ENCODE measurements at regions not wholly inside any gene's neighbourhood (a gene's known extent, or its start where the extent isn't known, plus 50 kb on each side); places are given as distances from the start of the nearest gene placed in this dataset.

DNA sequence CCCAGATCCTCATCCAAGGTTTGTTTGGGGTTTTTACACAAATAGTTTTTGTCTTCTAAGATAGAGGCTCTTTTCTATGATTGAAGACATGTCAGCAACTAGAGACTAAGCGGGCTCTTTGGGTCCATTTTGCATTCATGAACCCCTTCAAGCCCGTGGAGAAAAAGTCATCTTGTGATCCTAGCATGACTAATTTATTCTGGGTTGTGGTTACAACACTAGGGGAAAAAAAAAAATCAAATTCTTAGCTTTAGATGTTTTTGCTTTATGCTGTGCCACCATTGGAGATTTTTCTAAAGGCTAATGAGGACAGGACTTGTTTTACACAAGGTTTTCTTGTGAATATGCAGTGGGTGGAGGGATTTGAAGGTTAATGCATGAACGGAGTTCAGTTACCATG lies 440.0 kb downstream of the PCDH7 start:
- H3K4me1 ChIP-seq, result no peaks in the 10 kb centered on the region
- H3K27ac ChIP-seq, result no peak overlapping the region
- no peaks in the 10 kb centered on the region for H3K36me3 ChIP-seq
- DNase-seq (no peak), ATAC-seq (ENCODE audit: low FRiP score in 2 of 2) (no peak)
- no peaks in the 10 kb centered on the region for H3K27me3 ChIP-seq
- 75 to 79% methylated on average over 3 of the region's 3 CpGs for WGBS, 2 donors
- TF ChIP-seq EP300 (IDR thresholded peaks at IDR 0.05) (no peak), POLR2A (IDR thresholded peaks at IDR 0.05) (no peak), POLR2AphosphoS5 (IDR thresholded peaks at IDR 0.05) (no peak)
- TF ChIP-seq, protein P1, sequence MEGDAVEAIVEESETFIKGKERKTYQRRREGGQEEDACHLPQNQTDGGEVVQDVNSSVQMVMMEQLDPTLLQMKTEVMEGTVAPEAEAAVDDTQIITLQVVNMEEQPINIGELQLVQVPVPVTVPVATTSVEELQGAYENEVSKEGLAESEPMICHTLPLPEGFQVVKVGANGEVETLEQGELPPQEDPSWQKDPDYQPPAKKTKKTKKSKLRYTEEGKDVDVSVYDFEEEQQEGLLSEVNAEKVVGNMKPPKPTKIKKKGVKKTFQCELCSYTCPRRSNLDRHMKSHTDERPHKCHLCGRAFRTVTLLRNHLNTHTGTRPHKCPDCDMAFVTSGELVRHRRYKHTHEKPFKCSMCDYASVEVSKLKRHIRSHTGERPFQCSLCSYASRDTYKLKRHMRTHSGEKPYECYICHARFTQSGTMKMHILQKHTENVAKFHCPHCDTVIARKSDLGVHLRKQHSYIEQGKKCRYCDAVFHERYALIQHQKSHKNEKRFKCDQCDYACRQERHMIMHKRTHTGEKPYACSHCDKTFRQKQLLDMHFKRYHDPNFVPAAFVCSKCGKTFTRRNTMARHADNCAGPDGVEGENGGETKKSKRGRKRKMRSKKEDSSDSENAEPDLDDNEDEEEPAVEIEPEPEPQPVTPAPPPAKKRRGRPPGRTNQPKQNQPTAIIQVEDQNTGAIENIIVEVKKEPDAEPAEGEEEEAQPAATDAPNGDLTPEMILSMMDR (IDR thresholded peaks at IDR 0.05), result no peak
- H3K4me3 ChIP-seq, result no peak overlapping the region
- no peaks in the 10 kb centered on the region for H3K9me3 ChIP-seq

DNA sequence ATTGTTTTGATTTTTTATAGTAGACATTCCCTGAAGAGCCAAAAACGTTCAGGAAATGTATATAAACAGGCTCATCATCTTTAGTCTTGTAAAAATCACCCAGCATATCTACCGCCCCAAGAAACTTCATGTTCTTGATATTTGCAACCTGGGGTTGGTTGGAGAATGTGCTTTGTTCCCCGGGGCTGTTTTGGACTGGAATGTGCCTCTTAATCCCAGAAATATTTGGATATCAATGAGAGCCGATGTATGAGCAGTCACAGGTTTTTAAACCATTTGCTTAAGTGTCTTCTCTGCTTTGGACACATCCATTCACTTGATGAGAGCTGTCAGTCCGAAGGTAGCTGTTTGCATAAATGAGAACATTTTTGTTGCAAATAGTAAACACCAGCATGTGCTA lies 449.7 kb downstream of the PCDH7 start:
- WGBS, 2 donors, result 47 to 50% methylated on average over 5 of the region's 5 CpGs
- no peak for ATAC-seq (ENCODE audit: low FRiP score in 2 of 2)

DNA sequence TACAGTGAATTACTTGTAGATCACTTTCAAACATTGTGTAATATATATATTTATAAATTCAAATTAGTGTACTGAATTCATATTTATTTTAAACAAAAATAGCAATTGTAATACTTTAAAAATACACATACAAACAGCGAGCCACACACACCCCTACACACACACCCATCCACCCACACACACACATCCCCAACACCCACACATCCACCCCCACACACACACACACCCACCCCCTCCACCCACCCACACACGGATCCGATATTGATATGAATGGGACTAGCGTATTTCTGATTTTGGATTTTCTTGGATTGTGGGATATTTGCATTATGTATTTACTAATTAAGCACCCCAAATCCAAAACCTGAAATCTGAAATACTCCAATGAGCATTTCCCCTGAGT lies 451.2 kb downstream of the PCDH7 start:
- no peaks in the 10 kb centered on the region for H3K4me1 ChIP-seq
- 87 to 92% methylated on average over 4 of the region's 4 CpGs for WGBS, 2 donors
- TF ChIP-seq EP300 (IDR thresholded peaks at IDR 0.05) (no peak), POLR2A (IDR thresholded peaks at IDR 0.05) (no peak), POLR2AphosphoS5 (IDR thresholded peaks at IDR 0.05) (no peak)
- TF ChIP-seq, protein P1 (IDR thresholded peaks at IDR 0.05), result no peak
- H3K4me3 ChIP-seq, result no peak overlapping the region
- no peaks in the 10 kb centered on the region for H3K36me3 ChIP-seq
- H3K27ac ChIP-seq, result no peak overlapping the region
- no peaks in the 10 kb centered on the region for H3K27me3 ChIP-seq
- ATAC-seq (ENCODE audit: low FRiP score in 2 of 2) (no peak), DNase-seq (no peak)
- no peaks in the 10 kb centered on the region for H3K9me3 ChIP-seq

More for the DNA sequence above, 449.7 kb downstream of the PCDH7 start:
- Histone ChIP-seq H3K27me3 (no peaks in the 10 kb centered on the region), H3K4me3 (no peak overlapping the region), H3K9me3 (no peaks in the 10 kb centered on the region), H3K27ac (no peak overlapping the region), H3K36me3 (no peaks in the 10 kb centered on the region), H3K4me1 (no peaks in the 10 kb centered on the region)
- no peak for DNase-seq
- TF ChIP-seq POLR2AphosphoS5 (IDR thresholded peaks at IDR 0.05), result no peak
- no peak for TF ChIP-seq POLR2A (IDR thresholded peaks at IDR 0.05)
- TF ChIP-seq, protein P1 (IDR thresholded peaks at IDR 0.05), result no peak
- TF ChIP-seq EP300 (IDR thresholded peaks at IDR 0.05), result no peak

DNA sequence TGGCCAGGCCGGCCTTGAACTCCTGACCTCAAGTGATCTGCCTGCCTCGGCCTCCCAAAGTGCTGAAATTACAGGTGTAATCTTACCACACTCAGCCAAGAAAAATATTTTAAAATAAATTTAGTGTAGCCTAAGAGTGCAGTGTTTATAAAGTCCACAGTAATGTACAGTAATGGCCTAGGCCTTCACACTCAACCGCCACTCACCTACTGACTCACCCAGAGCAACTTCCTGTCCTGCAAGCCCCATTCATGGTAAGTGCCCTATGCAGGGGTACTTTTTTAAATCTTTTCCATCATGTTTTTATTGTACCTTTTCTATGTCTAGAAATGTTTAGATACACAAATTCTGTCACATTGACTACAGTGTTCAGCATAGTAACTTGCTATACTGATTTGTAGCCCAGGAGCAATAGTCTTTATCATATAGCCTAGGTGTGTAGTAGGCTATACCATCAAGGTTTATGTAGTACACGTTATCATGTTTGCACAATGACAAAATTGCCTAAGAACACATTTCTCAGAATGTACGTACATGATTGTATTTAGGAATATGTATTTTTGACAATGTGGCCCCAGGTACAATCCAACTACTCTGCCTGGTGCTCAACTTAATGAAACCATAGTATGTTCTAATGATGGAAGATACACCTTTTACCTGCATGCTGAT lies 455.2 kb downstream of the PCDH7 start:
- no peak for ATAC-seq (ENCODE audit: low FRiP score in 2 of 2)
- DNase-seq, result no peak
- H3K27me3 ChIP-seq, result no peaks in the 10 kb centered on the region
- H3K36me3 ChIP-seq, result no peaks in the 10 kb centered on the region
- TF ChIP-seq POLR2AphosphoS5 (IDR thresholded peaks at IDR 0.05) (no peak), EP300 (IDR thresholded peaks at IDR 0.05) (no peak), POLR2A (IDR thresholded peaks at IDR 0.05) (no peak)
- TF ChIP-seq, protein P1 (IDR thresholded peaks at IDR 0.05), result no peak
- no peaks in the 10 kb centered on the region for H3K4me1 ChIP-seq
- H3K9me3 ChIP-seq, result no peaks in the 10 kb centered on the region
- no peak overlapping the region for H3K4me3 ChIP-seq
- WGBS, 2 donors, result 88% methylated on average over 5 of the region's 5 CpGs
- H3K27ac ChIP-seq, result no peak overlapping the region

DNA sequence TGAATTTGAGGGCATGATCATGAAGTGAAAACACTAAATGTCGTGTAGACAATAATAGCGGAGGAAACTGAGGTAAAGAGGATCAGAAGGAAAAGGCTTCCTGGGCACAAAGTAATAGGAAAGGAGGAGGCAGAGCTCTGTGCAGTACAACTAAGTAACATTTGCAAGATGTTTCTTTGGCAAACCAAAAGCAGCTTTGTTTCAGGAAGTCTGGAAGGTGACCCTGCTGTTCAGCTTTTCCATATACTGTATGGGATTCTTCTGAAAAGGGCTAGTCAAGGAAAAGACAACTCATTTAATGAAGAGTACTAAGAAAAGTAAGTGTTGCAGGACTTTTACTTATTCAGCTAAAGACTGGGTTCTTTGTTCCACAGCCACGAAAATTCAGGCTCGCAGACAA lies 463.1 kb downstream of the PCDH7 start:
- no peak for TF ChIP-seq POLR2AphosphoS5 (IDR thresholded peaks at IDR 0.05)
- TF ChIP-seq POLR2A (IDR thresholded peaks at IDR 0.05), result no peak
- TF ChIP-seq, protein P1 (IDR thresholded peaks at IDR 0.05), result no peak
- no peak for TF ChIP-seq EP300 (IDR thresholded peaks at IDR 0.05)
- no peak overlapping the region for H3K4me3 ChIP-seq
- H3K36me3 ChIP-seq, result no peaks in the 10 kb centered on the region
- ATAC-seq (ENCODE audit: low FRiP score in 2 of 2) (no peak), DNase-seq (no peak)
- H3K4me1 ChIP-seq, result no peaks in the 10 kb centered on the region
- no peak overlapping the region for H3K27ac ChIP-seq
- WGBS, 2 donors, result 78 to 83% methylated on average over 4 of the region's 4 CpGs
- no peaks in the 10 kb centered on the region for H3K27me3 ChIP-seq
- H3K9me3 ChIP-seq, result peaks cover 0 to 5% (median 0%) of the 10 kb centered on the region in 4 donors
